Activated CD4-positive, CD25-positive, alpha-beta regulatory T cell treated with anti-CD3 and anti-CD28 coated beads, Interleukin-2, amount 50 U/mL, for 72 hours (primary cell): ENCODE measurements at regions not wholly inside any gene's neighbourhood (a gene's known extent, or its start where the extent isn't known, plus 50 kb on each side); places are given as distances from the start of the nearest gene placed in this dataset.

Experiments used
- DNase-seq: peaks from one replicate; pipeline ENCODE4 v3.0.0; 2021

GRCh38 chr22:48318575-48319320 lies 1508.9 kb downstream of the BRD1 start:
- DNase-seq: no peak

- no peak for DNase-seq
Observed at GRCh38 chr22:48318173-48318572, 1509.5 kb downstream of the BRD1 start.

DNA sequence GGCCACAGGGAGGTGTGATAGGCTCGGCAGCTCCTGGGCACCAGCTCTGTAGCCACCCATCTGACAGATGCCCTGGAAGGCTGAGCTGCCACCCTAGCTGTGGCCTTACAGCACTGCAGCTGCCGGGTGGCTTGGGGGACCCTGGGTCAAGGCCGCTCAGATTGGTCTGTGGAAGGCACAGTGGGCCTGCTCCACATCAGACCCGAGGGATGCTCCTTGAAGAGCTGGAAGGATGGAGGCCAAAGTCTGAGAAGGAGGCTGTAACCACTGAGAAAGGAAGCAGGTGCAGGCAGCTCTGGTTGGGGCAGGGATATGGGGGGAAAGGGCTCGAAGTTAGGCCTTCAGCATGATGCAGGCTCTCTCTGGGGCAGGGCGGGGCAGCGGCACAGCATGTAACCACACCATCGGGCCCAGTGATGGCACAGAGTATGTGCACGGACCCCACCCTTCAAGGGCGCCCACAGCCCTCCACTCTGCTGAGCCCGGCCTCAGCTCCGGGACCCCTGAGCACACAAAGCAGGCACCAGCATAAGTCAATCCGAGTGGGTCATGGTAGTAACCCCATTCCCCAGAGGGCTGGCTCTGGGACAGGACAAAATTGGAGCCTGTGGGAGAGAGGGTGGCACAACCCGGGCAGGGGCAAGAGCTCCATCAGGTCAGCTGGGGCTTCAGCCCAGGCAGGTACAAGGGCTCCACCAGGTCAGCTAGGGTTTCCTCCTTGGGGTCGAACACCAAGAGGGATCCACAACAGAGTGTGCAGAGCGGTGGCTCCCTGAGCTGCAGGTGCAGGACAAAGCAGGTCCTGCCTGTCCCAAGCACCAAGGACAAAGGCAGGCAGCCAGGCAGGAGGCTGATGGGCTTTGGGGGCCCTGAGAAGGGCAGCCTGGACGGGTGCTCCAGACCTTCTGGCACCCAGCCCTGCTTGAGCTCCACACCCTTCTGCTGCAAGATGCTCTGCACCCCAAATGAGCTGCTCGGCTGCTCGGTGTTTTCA lies 1511.1 kb downstream of the BRD1 start:
- DNase-seq: peak; percentile 19

DNA sequence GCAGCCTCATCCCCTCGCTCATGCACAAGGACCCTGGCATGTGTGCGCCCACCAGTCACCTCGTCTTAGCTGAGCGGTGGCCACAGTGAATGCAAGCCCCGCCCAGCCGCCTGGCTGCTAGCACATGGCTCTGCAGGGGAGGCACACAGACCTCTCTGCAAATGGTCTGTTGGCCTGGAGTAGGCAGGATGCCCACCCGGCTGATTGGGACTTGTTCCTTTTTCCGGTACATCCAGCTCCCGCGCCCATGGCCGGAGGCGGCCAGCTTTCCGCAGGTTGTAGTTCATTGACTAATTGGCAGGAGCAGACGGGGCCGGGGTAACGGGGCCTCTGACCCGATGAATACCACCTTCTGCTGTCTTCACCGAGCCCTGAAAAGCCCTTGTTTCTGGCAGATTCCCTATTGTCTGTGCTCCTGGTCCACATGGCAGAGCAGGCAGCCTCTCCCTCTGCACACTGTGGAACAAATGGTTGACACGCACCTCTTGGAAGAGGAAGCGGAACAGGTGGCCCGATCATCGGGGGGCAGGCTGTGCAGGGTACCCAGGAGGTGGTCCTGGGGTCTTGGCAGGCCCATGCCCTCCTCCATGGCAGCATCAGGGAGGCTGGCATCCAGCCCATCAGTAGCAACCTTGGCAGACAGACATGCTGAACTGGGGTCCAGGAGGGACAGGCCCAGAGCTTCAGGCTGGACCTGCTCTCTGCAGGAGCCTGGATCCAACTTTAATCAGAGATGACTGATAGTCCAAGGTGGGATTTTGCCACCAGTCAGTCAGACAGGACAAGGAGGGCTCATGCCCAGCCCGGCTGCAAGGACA lies 1512.0 kb downstream of the BRD1 start:
- DNase-seq: peak; percentile 11

DNA sequence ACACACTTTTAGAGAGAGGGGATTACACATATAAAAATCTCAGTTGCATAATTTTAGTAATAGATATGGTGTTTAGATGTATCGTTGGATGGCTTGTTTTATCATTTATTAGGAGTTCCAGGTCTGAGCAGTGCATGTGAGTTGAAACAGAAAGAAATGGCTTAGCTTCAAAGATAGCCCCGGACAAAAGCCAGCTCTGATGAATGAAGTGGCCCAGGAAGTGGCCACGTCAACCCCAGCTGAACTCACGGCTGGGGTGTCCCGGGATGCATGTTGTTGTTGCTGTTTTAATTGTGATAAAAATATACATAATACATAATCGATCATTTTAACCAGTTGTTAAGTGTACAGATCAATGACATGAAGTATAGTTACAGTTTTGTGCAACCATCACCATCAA lies 1513.6 kb downstream of the BRD1 start:
- no peak for DNase-seq

DNA sequence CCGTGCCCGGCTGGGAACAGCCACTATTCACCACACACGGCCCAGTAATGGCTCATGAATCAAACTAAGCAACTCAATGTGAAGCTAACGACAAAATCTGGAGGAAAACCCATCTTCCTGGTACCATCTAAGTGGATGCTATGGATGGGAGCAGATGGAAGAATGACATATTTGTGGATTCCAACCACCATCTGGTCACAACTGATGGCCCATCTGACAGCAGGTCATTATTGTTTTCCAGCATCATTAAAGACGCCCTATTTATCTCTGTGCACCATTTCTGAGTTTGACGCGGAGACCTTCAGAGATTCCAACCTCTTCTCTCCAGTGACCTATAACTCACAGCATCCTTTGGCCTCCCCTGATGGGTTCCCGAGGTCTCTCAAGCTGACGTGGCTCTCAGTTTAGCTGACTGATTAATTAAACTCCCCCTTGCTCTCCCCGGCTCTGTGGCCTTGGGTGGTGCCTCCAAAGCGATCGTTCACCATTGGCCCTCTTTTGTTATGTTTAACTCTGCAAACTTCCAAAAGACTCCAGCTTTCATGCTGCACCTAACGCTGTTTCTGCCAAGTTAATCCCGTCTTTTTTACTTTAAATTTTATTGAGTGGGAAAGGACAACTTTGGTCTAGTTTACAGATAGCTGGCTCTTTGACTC lies 1514.4 kb downstream of the BRD1 start:
- DNase-seq: no peak

- DNase-seq: no peak
Observed at GRCh38 chr22:48310740-48311139, 1516.9 kb downstream of the BRD1 start.

DNA sequence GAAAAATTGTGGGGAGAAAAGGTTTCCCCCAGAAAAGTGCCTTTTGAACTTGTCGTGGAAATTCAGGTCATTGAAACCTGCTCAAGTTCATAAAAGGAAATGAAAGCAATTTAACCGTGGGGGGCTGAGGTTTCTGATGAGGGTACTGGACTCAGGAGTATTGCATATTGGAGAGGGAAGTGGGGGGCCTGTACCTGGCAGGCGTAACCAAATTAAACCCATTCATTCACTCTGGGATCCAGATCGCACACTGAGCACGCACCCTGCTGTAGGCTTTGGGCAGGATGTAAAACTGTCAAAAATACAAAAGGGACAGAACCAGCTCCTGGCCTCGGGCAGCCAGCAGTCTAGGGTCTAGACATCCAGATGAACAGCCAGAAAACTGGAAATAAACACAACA lies 1517.4 kb downstream of the BRD1 start:
- DNase-seq: no peak

- DNase-seq: no peak
Observed at GRCh38 chr22:48309836-48310235, 1517.8 kb downstream of the BRD1 start.

GRCh38 chr22:48309115-48309705 lies 1518.5 kb downstream of the BRD1 start:
- no peak for DNase-seq

- DNase-seq: no peak
Observed at GRCh38 chr22:48307931-48308330, 1519.7 kb downstream of the BRD1 start.

GRCh38 chr22:48306785-48307510 lies 1520.7 kb downstream of the BRD1 start:
- DNase-seq: no peak

DNA sequence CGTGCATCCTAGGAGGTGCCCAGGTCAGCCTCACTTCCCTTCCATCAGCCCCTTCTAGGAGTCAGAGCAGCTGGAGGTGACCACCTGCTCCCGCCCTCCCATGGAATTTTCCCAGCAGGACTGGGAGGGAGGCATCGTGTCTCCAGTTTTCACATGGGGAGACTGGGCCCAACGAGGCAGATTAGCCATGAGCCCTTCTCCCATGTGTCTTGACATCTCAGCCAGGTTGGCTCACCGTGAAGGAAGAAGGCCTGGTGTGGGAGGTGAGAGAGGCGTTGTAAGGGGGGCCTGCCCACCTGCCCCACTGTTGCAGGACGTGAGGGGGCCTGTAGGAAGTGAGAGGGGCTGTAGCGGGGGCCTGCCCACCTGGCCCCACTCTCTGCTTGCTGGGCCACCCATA lies 1521.4 kb downstream of the BRD1 start:
- DNase-seq: no peak

DNA sequence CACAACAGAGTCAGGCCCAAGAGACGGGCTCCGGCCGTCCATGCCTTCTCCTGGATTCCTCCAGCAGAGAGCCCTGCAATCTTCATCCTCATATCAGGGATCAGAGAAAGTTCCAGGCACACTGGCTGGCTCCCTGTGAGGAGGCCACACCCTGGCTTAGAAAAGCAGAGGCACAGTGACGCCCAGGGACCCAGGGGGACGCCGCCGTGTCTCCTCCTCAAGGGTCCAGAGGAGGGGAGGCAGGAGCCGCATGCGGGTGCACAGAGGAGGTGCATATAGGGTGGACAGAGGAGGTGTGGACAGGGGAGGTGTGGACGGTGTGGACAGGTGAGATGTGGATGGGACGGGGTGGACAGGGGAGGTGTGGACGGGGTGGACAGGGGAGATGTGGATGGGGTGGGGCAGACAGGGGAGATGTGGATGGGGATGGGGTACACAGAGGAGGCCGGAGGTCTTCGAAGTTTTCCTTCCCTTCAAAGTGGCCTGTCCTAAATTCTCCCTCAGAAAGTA lies 1521.9 kb downstream of the BRD1 start:
- no peak for DNase-seq

- no peak for DNase-seq
Observed at GRCh38 chr22:48303369-48303725, 1524.3 kb downstream of the BRD1 start.

- DNase-seq: no peak
Observed at GRCh38 chr22:48302657-48303368, 1524.9 kb downstream of the BRD1 start.

DNA sequence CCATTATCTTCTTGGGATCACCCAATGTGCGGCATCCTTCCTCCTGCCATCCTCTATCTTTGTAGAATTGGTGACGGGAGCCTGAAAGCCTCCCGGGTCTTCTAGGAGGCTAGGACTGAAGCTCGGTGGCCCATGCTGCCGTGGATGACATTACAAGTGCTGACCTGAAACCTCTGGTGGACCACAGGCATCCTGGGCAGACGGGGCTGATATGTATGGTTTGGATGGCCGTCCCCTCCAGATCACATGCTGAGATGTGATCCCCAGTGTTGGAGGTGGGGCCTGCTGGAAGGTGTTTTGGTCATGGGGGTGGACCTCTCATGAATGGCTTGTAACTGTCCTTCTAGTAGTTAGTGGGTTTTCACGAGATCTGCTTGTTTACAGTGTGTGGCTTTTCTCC lies 1525.8 kb downstream of the BRD1 start:
- DNase-seq: no peak

- DNase-seq: no peak
Observed at GRCh38 chr22:48301421-48301820, 1526.3 kb downstream of the BRD1 start.

DNA sequence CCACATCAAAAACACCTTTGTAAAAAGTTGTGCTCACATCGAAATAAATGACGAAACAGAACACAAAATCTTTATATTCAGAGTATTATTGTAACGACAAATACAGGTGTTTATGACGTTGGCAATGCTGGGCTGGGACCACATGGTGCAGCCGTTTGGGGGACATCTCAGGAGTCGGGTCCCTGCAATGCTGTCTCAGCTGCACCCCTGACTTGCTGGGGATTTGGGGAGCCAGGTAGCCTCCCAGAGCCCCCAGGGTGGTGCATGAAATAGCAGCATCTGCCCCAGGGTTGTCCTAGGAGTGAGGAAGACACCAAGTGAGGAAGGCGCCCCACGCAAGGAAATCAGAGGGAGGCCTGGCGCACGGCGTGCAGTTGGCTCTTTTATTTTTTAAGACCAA lies 1526.8 kb downstream of the BRD1 start:
- no peak for DNase-seq

GRCh38 chr22:48299801-48300200 lies 1527.9 kb downstream of the BRD1 start:
- no peak for DNase-seq

DNA sequence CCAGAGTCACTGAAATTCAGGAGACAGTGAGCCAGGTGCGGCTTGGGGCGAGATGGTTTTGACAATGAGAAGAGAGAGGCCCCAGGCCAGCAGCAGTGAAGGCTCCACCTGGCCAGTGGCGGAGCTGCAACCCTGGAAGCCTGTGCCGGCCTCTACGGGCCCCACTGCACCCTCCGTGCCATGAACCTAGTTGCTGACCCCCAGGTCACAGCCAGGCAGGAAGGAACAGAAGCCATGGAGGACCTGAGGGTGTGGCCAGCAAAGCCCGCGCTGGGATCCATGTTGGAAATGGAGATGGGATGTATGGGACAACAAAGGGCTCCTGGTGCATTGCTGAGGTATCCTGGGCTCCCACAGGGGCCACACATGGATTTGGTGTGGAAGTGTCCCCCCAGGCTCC lies 1528.5 kb downstream of the BRD1 start:
- DNase-seq: no peak
